Stomach (tissue), 8 donors: ENCODE measurements at regions not wholly inside any gene's neighbourhood (a gene's known extent, or its start where the extent isn't known, plus 50 kb on each side); places are given as distances from the start of the nearest gene placed in this dataset.

ENCODE experiments used
- DNase-seq, 2 donors: peaks; one replicate each; pipeline versions ENCODE4 v3.0.0 to v3.0.0-alpha.2; 2013 to 2019
- H3K27ac ChIP-seq, 5 donors: fragments of 200-600 bp in 4 of 5; sonication (generic) in 4 of 5; one replicate each; pipeline ENCODE4 v1.5.1; 2013 to 2019; ENCODE audit warnings: mild to moderate bottlenecking in 1 of 5, moderate library complexity in 1 of 5
- H3K27me3 ChIP-seq, 3 donors: fragments of 200-600 bp; sonication (generic); one replicate each; pipeline ENCODE4 v1.5.1; 2017 to 2019; ENCODE audit warnings: mixed run types in 1 of 3
- H3K36me3 ChIP-seq, 4 donors: fragments of 200-600 bp; sonication (generic); 1 replicate in 3 of 4; 2 replicates in 1 of 4; pipeline ENCODE4 v1.5.1; 2016 to 2019
- H3K4me1 ChIP-seq, 4 donors: fragments of 200-600 bp; sonication (generic); one replicate each; pipeline ENCODE4 v1.5.1; 2016 to 2019
- H3K4me3 ChIP-seq, 4 donors: fragments of 200-600 bp; sonication (generic) in 3 of 4; one replicate each; pipeline ENCODE4 v1.5.1; 2016 to 2019; ENCODE audit warnings: mild to moderate bottlenecking in 1 of 4
- H3K9me3 ChIP-seq, 4 donors: fragments of 200-600 bp; sonication (generic); one replicate each; pipeline ENCODE4 v1.5.1; 2016 to 2019
- EP300 ChIP-seq: sonication (generic); formaldehyde crosslinking; IDR thresholded peaks from one replicate; pipeline ENCODE4 v1.6.1; 2017; ENCODE audit warnings: antibody characterized with exemption
- POLR2A ChIP-seq, 4 donors: fragments of 450-650 bp; IDR thresholded peaks; one replicate each; pipeline ENCODE4 v1.6.1; 2016; ENCODE audit warnings: antibody characterized with exemption in 4 of 4, control low read depth in 2 of 4, mild to moderate bottlenecking in 1 of 4, moderate library complexity in 1 of 4
- POLR2AphosphoS5 ChIP-seq, 3 donors: sonication (generic); formaldehyde crosslinking; IDR thresholded peaks; one replicate each; pipeline ENCODE4 v1.6.1; 2016; ENCODE audit warnings: antibody characterized with exemption in 3 of 3
- WGBS, 5 donors: extraction: QIAGEN DNeasy Blood & Tissue Kit in 3 of 5; methylation state at CpG; one replicate each; pipeline versions ENCODE4 v1.1.5 to v1.1.7; 2013 to 2018; 5-methylcytosine and 5-hydroxymethylcytosine counted together
- intact Hi-C: fragments of 100-400 bp; cut with DNase I; formaldehyde crosslinking; loops from one replicate; pipeline ENCODE4 v1.15.1; 2023; ENCODE audit warnings: low total_unique reads
- TF ChIP-seq, protein P1 (sequence below), 7 experiments: fragments of 450-650 bp in 4 of 7; fragments of 200-600 bp in 3 of 7; sonication (generic) in 3 of 7; IDR thresholded peaks; one replicate each; pipeline ENCODE4 v1.5.1; 2016 to 2019; ENCODE audit warnings: antibody characterized with exemption in 7 of 7, control low read depth in 2 of 7, mild to moderate bottlenecking in 1 of 7
- donor health status: healthy with polysubstance abuse.
- donor health status: Bipolar disorder and iron deficiency.
- donor health status: healthy.

DNA sequence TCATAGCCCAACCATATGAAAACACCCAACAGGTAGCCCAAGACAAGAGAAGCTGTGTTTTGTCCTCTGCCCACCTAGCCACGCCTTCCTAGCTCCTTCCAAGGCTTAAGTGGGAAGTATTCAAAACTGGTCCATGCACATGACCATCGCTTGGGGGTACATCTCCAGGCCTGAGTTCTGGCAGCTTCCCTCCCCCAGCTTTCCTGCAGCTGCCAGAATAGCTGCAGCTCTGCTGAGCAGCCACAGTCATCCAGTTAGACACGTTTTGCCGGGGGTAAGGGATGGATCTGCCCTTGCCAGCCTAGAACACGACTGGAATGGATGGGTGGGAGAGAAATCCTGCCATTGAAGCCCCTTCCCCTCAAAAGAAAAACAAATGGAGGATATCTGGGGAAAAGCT, 166.8 kb downstream of the NRP2 start:
- Histone ChIP-seq H3K27ac (no peak overlapping the region), H3K36me3 (no peaks in the 10 kb centered on the region), H3K27me3 (no peaks in the 10 kb centered on the region), H3K4me3 (no peak overlapping the region), H3K9me3 (no peaks in the 10 kb centered on the region), H3K4me1 (peaks cover 0 to 8% (median 3%) of the 10 kb centered on the region in 4 donors)
- 38 to 54% (median 51%) methylated on average over 5 of the region's 5 CpGs for WGBS, 5 donors
- no peak for DNase-seq
- TF ChIP-seq POLR2AphosphoS5 (IDR thresholded peaks at IDR 0.05) (no peak), POLR2A (IDR thresholded peaks at IDR 0.05) (no peak)
- TF ChIP-seq, protein P1, sequence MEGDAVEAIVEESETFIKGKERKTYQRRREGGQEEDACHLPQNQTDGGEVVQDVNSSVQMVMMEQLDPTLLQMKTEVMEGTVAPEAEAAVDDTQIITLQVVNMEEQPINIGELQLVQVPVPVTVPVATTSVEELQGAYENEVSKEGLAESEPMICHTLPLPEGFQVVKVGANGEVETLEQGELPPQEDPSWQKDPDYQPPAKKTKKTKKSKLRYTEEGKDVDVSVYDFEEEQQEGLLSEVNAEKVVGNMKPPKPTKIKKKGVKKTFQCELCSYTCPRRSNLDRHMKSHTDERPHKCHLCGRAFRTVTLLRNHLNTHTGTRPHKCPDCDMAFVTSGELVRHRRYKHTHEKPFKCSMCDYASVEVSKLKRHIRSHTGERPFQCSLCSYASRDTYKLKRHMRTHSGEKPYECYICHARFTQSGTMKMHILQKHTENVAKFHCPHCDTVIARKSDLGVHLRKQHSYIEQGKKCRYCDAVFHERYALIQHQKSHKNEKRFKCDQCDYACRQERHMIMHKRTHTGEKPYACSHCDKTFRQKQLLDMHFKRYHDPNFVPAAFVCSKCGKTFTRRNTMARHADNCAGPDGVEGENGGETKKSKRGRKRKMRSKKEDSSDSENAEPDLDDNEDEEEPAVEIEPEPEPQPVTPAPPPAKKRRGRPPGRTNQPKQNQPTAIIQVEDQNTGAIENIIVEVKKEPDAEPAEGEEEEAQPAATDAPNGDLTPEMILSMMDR (IDR thresholded peaks at IDR 0.05): no peak
- intact Hi-C loops: no loop called here

DNA sequence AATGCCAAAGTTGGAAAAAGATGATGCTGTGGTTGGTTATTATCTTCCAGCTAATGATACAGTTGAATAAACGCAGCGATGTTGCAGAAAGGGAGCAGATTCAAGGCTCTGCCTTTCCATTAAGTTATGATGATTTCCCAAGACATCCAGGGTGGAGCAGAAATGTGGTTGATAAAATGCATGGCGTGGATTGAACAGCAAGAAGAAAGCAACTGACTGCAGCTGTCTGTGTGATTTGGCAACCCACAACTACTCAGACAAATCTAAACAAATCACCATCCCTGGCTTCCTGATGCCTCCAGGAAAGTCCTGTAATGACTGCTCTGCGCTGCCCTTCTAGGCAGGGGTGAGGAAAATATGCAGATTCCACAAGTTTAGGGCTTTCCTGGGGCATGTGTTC, 166.3 kb downstream of the NRP2 start:
- no peak for DNase-seq
- 49 to 72% (median 64%) methylated on average over 4 of the region's 4 CpGs for WGBS, 5 donors
- Histone ChIP-seq H3K27me3 (no peaks in the 10 kb centered on the region), H3K36me3 (no peaks in the 10 kb centered on the region), H3K9me3 (no peaks in the 10 kb centered on the region), H3K27ac (no peak overlapping the region), H3K4me3 (no peak overlapping the region), H3K4me1 (peaks cover 0 to 8% (median 3%) of the 10 kb centered on the region in 4 donors)
- intact Hi-C loops: no loop called here
- no peak for TF ChIP-seq POLR2AphosphoS5 (IDR thresholded peaks at IDR 0.05)
- no peak for TF ChIP-seq POLR2A (IDR thresholded peaks at IDR 0.05)
- TF ChIP-seq, protein P1 (IDR thresholded peaks at IDR 0.05): no peak
- TF ChIP-seq EP300: no peak
